Activated CD4-positive, alpha-beta T cell treated with anti-CD3 and anti-CD28 coated beads, Interleukin-2, amount 50 U/mL, for 24 hours (primary cell): ENCODE measurements at regions not wholly inside any gene's neighbourhood (a gene's known extent, or its start where the extent isn't known, plus 50 kb on each side); places are given as distances from the start of the nearest gene placed in this dataset.
A peak's percentile ranks its signal among the peaks of the same experiment; 100 is the strongest.
"Not testable (repeated sequence)": the region's sequence is repeated elsewhere in the genome, so short reads cannot be mapped to it uniquely, and the experiment has no call there.

Experiments used
- DNase-seq, 2 donors: peaks; one replicate each; pipeline ENCODE4 v3.0.0-alpha.2; 2020; ENCODE audit warnings: low read depth in 1 of 2, low spot score in 1 of 2

GRCh38 chrX:40852586-40852985, 117.2 kb upstream of the MED14 start:
- DNase-seq = no peak

GRCh38 chrX:40853004-40853815, 117.9 kb upstream of the MED14 start:
- DNase-seq = no peak

DNA sequence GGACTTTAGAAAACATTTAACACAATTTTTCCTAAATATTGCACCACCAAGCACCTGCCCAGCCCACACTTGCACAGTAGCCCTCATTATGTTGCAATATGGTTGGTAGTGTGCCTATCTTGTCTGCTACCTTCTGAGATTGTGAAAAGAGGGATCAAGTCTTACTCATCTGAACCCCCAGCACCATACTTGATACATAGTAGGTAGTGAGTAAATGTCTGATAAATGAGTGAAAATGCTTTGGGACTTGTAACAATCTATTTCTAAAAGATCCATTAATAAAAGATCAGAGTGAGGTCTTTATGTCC, 118.4 kb upstream of the MED14 start:
- DNase-seq = no peak

DNA sequence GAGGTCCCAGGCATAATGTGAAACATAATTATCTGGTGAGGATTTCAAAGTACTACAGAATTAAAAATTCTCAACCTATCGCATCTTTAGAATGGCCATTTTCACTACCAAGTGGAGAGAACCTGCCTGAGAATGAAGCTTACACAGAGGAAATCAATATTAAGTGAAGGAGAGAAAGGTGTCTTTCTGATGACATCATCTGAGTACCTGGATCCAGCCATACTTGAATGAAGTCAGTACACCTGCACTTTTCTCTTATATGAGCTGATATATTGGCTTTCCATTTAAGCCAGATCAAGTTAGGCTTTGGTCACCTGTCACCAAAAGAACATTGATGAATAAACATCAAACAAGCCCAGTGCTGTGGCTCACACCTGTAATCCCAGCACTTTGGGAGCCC, 118.9 kb upstream of the MED14 start:
- no peak for DNase-seq

DNA sequence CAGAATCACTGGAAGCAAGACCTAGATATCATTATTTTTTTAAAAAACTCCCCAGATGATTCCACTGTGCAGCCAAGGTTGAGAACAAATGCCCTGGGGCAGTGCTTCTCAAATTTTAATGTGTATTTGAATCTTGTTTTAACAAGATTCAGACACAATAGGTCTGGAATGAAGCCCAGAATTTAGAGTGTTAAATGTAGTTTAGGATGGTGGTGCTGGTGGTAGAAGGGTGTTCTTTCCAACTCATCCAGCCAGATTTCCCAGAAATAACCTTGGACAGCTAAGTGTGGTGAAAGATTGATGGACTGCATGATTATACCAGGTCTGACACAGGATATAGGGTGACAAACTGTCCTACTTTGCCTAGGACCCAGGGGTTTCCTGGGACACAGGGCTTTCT, 120.1 kb upstream of the MED14 start:
- no peak for DNase-seq

DNA sequence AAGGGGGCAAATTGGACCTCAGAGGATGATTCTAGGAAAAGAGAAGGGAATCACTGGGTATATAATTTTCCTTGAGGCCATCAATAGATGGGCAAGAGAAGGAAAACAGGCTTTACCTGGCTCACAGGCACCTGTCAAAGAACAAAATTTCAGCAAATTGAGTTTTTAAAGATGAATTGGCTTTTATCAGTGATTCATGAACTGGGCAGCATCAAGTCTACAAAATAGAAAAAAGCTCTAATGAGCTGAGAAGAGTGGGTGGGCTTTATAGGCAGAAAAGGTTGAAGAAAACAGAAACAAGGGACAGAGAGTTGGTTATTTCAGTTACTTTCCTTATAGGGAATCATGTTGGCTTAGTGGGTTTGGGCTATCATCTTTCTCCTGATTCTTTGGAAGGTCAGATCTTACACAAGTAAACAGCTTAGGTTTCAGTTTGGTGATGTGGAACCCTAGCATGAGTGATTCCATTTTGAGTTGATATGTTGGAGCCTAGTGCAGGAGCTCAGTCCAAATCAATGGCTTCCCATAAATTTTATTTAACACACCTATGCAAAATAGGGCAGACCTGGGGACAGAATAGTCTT, 120.7 kb upstream of the MED14 start:
- DNase-seq = no peak

- not testable (repeated sequence) for DNase-seq
These were observed 126.7 kb upstream of the MED14 start for GRCh38 chrX:40861952-40862554.

DNA sequence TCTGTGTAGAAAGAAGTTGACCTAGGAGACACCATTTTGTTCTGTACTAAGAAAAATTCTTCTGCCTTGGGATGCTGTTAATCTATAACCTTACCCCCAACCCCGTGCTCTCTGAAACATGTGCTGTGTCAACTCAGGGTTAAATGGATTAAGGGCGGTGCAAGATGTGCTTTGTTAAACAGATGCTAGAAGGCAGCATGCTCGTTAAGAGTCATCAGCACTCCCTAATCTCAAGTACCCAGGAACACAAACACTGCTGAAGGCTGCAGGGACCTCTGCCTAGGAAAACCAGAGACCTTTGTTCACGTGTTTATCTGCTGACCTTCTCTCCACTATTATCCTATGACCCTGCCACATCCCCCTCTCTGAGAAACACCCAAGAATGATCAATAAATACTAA, 127.9 kb upstream of the MED14 start:
- DNase-seq = not testable (repeated sequence)

- no peak for DNase-seq
These were observed 128.3 kb upstream of the MED14 start for GRCh38 chrX:40863671-40864070.

DNA sequence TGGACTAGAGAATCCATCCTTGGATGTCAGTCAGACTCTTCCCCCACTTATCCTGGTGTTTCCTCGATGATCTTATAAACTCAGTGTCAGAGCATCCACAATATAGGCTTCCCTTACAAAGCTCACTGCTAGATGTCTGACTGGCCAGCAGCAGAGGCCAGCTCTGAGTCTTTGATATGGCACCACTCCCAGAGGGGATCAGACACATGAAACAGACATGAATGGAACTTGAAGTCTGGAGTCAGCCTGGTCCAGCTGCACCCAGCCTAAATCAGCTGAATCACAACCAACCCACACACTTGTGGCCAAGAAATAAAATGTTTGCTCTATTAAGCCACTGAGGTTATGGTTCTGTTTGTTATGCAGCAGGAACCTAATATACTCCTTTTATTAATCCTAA, 129.6 kb upstream of the MED14 start:
- DNase-seq = no peak

DNA sequence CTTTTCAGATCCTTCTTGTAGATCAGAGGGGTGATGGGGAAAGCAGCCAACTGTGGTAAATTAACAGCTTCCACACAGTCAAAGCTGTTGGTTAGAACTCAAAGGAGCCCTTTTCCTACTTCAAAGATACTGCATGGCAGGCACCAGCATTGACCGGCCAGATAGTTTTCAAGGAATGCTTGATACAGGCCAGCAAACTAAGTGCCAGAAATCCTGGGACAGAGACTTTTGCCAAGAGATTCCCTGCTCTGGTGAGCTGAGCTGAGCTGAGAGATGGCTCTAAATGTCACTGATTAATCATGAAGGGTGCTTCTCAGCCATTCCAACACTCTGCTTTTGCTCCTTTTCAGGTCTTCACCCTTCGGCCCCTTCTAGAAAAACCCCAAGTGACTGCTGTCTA, 131.6 kb upstream of the MED14 start:
- no peak for DNase-seq

- no peak for DNase-seq
These were observed 132.0 kb upstream of the MED14 start for GRCh38 chrX:40867352-40867751.

GRCh38 chrX:40868868-40869267, 133.5 kb upstream of the MED14 start:
- no peak for DNase-seq

DNA sequence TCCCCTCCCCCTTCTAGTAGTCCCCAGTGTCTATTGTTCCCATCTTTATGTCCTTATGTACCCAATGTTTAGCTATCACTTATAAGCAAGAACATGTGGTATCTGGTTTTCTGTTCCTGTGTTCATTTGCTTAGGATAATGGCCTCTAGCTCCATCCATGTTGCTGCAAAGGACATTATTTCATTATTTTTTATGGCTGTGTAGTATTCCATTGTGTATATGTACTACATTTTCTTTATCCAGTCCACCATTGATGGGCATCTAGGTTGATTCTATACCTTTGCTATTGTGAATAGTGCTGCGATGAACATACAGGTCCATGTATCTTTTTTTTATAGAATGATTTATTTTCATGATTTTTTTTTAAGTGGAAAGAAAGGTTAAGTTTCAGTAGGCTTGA, 135.6 kb upstream of the MED14 start:
- not testable (repeated sequence) for DNase-seq

DNA sequence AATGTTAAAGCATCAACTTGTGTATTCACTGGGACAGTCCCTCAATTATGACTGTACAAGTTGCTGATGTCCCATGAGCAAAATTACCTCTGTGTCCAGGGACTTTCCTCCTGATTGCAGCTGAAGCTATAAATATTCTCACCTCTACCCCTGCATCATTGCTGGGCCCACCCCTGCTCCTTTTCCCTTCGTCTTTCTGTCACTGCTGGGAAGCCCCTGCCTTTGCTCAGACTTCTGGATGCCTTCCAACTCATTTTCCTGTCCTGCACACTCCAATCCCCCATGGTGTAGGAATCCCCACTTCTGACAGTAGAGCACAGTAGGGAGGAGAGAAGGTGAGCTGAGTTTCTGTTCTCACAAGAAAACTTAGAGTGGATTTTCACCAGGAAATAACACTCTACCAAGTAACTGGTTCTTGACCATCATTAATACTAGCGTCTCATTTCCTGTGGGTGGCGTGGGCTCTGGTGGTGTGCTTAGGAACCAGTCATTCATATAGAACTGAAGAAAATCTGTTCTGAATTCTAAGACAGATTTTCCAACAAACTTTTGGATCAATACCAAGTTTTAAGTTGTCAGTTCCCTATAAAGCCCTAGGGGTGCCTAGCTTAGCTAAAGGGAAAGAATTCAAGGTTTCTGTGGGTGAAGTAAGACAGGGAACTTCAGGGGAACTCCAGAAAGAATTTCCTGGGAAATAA, 136.2 kb upstream of the MED14 start:
- DNase-seq = peak in 1 of 2 donors; percentile 3

- DNase-seq = no peak
These were observed 137.0 kb upstream of the MED14 start for GRCh38 chrX:40872351-40872750.

DNA sequence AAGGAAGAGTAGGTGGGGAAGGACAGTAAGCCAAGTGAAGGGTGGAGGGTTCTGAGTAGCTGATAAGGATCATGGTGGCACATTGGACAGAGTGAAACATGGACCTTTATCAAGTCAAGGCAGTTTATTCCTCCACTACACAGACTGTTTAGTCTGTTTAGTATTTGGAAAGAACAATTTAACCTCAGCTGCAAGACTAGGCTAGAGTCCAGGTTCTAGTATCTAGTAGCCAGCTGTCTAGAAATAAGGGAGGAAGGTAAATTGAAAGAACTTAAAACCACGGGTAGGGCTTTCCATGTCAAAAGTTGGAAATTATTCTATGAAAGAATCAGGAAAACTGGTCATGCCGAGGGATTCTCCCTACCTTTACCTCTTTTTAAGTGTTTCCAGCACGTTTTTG, 140.1 kb upstream of the MED14 start:
- no peak for DNase-seq

GRCh38 chrX:40877887-40878286, 142.5 kb upstream of the MED14 start:
- peak in 1 of 2 donors; percentile 12 for DNase-seq

DNA sequence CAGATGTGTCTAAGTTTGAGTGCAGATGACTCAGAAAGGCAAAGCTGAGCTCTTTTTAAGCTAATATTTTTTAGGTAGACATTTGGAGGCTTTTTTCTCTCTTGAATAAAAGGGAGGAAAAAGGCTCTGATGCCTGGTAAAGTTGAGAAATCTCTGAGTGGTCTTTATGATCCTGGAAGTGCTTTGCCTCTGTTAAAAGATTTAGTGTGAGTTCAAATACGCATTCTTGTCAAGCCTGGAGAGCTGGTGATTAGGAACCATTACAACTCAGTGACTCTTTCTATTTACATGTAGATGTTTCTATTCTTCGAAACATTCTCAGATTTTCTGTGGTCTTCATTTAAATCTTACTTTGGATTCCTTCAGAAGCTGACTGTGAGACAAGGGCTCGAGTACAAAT, 143.4 kb upstream of the MED14 start:
- DNase-seq = no peak

DNA sequence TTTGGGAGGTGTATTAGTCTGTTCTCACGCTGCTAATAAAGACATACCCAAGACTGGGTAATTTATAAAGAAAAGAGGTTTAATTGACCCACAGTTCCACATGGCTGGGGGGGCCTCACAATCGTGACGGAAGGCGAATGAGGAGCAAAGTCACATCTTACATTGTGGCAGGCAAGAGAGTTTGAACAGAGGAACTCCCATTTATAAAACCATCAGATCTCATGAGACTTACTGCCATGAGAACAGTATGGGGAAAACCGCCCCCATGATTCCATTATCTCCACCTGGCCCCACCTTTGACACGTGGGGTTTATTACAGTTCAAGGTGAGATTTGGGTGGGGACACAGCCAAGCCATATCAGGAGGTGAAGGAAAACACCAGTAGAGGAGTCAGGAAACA, 143.8 kb upstream of the MED14 start:
- DNase-seq = not testable (repeated sequence)

- DNase-seq = no peak
These were observed 145.4 kb upstream of the MED14 start for GRCh38 chrX:40880712-40881111.

- no peak for DNase-seq
These were observed 147.8 kb upstream of the MED14 start for GRCh38 chrX:40883021-40883619.
